Nephron (organoid): ENCODE measurements at regions not wholly inside any gene's neighbourhood (a gene's known extent, or its start where the extent isn't known, plus 50 kb on each side); places are given as distances from the start of the nearest gene placed in this dataset.
"Not testable (repeated sequence)": the region's sequence is repeated elsewhere in the genome, so short reads cannot be mapped to it uniquely, and the experiment has no call there.

Source experiments
- H3K27ac Mint-ChIP-seq, 3 experiments: 2 replicates each; pipeline ENCODE4 v1.8.0; 2020; ENCODE audit warnings: mixed read lengths in 3 of 3, mild to moderate bottlenecking in 2 of 3, moderate library complexity in 1 of 3
- H3K27me3 Mint-ChIP-seq: 2 replicates; pipeline ENCODE4 v1.8.0; 2021; ENCODE audit warnings: low read depth, mild to moderate bottlenecking, moderate library complexity, mixed read lengths
- H3K36me3 Mint-ChIP-seq: 2 replicates; pipeline ENCODE4 v1.8.0; 2020; ENCODE audit warnings: low read depth, mixed read lengths
- H3K4me1 Mint-ChIP-seq: 2 replicates; pipeline ENCODE4 v1.8.0; 2020; ENCODE audit warnings: mixed read lengths
- H3K4me3 Mint-ChIP-seq, 3 experiments: 2 replicates each; pipeline ENCODE4 v1.8.0; 2020; ENCODE audit warnings: mild to moderate bottlenecking in 3 of 3, mixed read lengths in 3 of 3, moderate library complexity in 2 of 3
- H3K9me3 Mint-ChIP-seq: 2 replicates; pipeline ENCODE4 v1.8.0; 2020; ENCODE audit warnings: mixed read lengths
- TF ChIP-seq, protein P1 (sequence below), 3 experiments: fragments of 200-600 bp; sonication (generic); IDR thresholded peaks; one replicate each; pipeline ENCODE4 v1.5.0; 2021; ENCODE audit warnings: antibody characterized with exemption in 3 of 3; ENCODE audit not compliant: unreplicated experiment in 3 of 3

DNA sequence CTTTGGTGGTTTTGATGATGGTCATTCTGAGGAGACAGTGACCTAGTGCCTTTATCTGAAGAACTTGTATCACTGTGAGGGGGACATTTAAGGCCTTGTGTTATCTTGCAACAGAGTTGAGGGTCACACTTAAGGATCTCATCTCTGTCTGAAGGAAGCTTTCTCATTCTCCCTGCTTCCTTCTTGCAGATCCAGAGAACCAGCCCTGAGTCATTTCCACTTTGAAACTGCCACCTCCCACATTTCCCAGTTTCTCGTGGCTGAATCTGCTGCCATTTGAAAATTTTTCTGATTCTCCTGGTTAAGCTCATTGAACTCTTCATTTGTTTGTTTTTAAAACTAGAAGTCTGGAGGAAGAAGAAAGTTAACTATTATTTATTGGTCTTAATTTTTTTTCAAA is 190.2 kb upstream of the CDH11 start:
- no peaks in the 10 kb centered on the region for H3K36me3 Mint-ChIP-seq
- TF ChIP-seq, protein P1, sequence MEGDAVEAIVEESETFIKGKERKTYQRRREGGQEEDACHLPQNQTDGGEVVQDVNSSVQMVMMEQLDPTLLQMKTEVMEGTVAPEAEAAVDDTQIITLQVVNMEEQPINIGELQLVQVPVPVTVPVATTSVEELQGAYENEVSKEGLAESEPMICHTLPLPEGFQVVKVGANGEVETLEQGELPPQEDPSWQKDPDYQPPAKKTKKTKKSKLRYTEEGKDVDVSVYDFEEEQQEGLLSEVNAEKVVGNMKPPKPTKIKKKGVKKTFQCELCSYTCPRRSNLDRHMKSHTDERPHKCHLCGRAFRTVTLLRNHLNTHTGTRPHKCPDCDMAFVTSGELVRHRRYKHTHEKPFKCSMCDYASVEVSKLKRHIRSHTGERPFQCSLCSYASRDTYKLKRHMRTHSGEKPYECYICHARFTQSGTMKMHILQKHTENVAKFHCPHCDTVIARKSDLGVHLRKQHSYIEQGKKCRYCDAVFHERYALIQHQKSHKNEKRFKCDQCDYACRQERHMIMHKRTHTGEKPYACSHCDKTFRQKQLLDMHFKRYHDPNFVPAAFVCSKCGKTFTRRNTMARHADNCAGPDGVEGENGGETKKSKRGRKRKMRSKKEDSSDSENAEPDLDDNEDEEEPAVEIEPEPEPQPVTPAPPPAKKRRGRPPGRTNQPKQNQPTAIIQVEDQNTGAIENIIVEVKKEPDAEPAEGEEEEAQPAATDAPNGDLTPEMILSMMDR (IDR thresholded peaks at IDR 0.05; ENCODE audit: unreplicated experiment in 3 of 3) = no peak
- H3K9me3 Mint-ChIP-seq = peaks cover 3% of the 10 kb centered on the region
- peaks cover 69% of the 10 kb centered on the region for H3K4me1 Mint-ChIP-seq
- H3K27me3 Mint-ChIP-seq = no peaks in the 10 kb centered on the region
- H3K27ac Mint-ChIP-seq = peak overlapping the region in 1 of 3 experiments; percentile 79
- H3K4me3 Mint-ChIP-seq = no peak overlapping the region

GRCh38 chr16:65310491-65310890 is 188.6 kb upstream of the CDH11 start:
- H3K36me3 Mint-ChIP-seq, H3K9me3 Mint-ChIP-seq, H3K27me3 Mint-ChIP-seq: not testable (repeated sequence)
- peak overlapping the region in 1 of 3 experiments; percentile 31 for H3K4me3 Mint-ChIP-seq
- H3K4me1 Mint-ChIP-seq = peaks cover 65% of the 10 kb centered on the region
- peak overlapping the region in 1 of 3 experiments; percentile 65 for H3K27ac Mint-ChIP-seq

DNA sequence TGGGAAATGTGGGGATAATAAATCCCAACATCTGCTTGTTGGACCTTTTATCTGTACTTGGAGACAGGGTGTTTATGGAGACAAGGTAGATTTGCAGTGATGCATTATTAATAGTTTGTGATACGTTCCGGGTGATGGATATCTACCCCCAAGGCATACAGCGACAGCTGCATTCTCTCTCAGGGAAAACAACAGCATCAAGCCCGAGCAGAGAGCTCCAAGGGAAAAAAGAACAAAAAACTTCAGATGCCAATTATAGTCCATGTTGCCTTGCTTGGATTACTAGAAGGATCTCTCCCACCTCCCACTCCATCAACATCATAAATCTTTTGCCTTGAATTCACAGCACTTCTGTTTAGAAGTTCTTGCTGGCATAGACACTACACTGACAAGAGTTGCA is 187.5 kb upstream of the CDH11 start:
- no peak overlapping the region for H3K4me3 Mint-ChIP-seq
- TF ChIP-seq, protein P1 (IDR thresholded peaks at IDR 0.05; ENCODE audit: unreplicated experiment in 3 of 3) = no peak
- peak overlapping the region; percentile 12 to 46 (median 19) for H3K27ac Mint-ChIP-seq
- no peaks in the 10 kb centered on the region for H3K27me3 Mint-ChIP-seq
- H3K4me1 Mint-ChIP-seq = peaks cover 58% of the 10 kb centered on the region
- H3K36me3 Mint-ChIP-seq = no peaks in the 10 kb centered on the region
- no peaks in the 10 kb centered on the region for H3K9me3 Mint-ChIP-seq

- TF ChIP-seq, protein P1 (IDR thresholded peaks at IDR 0.05; ENCODE audit: unreplicated experiment in 3 of 3) = no peak
- no peaks in the 10 kb centered on the region for H3K27me3 Mint-ChIP-seq
- peak overlapping the region in 1 of 3 experiments; percentile 21 for H3K27ac Mint-ChIP-seq
- H3K36me3 Mint-ChIP-seq = no peaks in the 10 kb centered on the region
- no peak overlapping the region for H3K4me3 Mint-ChIP-seq
- H3K9me3 Mint-ChIP-seq = no peaks in the 10 kb centered on the region
- peaks cover 56% of the 10 kb centered on the region for H3K4me1 Mint-ChIP-seq
Measured at GRCh38 chr16:65308506-65308905, 186.6 kb upstream of the CDH11 start.

GRCh38 chr16:65307286-65307685 is 185.4 kb upstream of the CDH11 start:
- Mint-ChIP-seq H3K9me3 (peaks cover 7% of the 10 kb centered on the region), H3K4me3 (no peak overlapping the region), H3K4me1 (peaks cover 47% of the 10 kb centered on the region)

DNA sequence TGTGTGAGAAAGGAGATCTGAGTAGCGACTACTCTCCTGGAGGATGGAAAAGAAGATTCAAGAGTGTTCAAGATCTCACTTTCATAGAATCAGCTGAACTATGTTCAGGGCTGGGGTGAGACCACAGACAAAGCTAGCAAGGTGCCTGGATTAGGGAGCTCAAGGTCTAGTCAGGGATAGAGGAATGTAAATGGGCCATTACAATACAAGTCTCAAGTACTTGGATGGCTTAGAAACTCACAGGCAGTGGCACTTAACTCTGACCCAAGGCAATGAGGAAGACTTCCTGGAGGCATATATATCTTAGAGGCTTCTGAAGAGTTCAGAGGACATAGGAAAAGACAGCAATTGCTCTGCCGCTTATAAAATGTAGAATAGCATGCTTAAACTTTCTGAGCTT is 184.9 kb upstream of the CDH11 start:
- H3K27me3 Mint-ChIP-seq = no peaks in the 10 kb centered on the region
- H3K9me3 Mint-ChIP-seq = peaks cover 7% of the 10 kb centered on the region
- no peaks in the 10 kb centered on the region for H3K36me3 Mint-ChIP-seq
- peak overlapping the region in 1 of 3 experiments; percentile 15 for H3K27ac Mint-ChIP-seq
- H3K4me3 Mint-ChIP-seq = no peak overlapping the region
- TF ChIP-seq, protein P1 (IDR thresholded peaks at IDR 0.05; ENCODE audit: unreplicated experiment in 3 of 3) = no peak
- peaks cover 43% of the 10 kb centered on the region for H3K4me1 Mint-ChIP-seq

More at GRCh38 chr16:65307286-65307685, 185.4 kb upstream of the CDH11 start:
- H3K27me3 Mint-ChIP-seq = no peaks in the 10 kb centered on the region
- TF ChIP-seq, protein P1 (IDR thresholded peaks at IDR 0.05; ENCODE audit: unreplicated experiment in 3 of 3) = no peak
- no peak overlapping the region for H3K27ac Mint-ChIP-seq
- no peaks in the 10 kb centered on the region for H3K36me3 Mint-ChIP-seq
